ENCODE measurements at regions not wholly inside any gene's neighbourhood (a gene's known extent, or its start where the extent isn't known, plus 50 kb on each side); places are given as distances from the start of the nearest gene placed in this dataset.

GRCh38 chr6:85390105-85390728 is 59.7 kb upstream of the NT5E start:
- Histone ChIP-seq H3K4me3 (ENCODE audit: low read length) (no peak overlapping the region), H3K9me3 (ENCODE audit: control insufficient read depth in 1 of 2, insufficient read depth in 1 of 2, low read length in 2 of 2) (no peaks in the 10 kb centered on the region), H3K27ac (ENCODE audit: low read depth in 1 of 2, low read length in 2 of 2) (no peak overlapping the region), H3K36me3 (ENCODE audit: insufficient read depth, low read length) (no peaks in the 10 kb centered on the region), H3K4me1 (ENCODE audit: insufficient read depth, low read length) (no peaks in the 10 kb centered on the region), H3K27me3 (ENCODE audit: control insufficient read depth in 1 of 2, insufficient read depth in 2 of 2, low read length in 2 of 2) (no peaks in the 10 kb centered on the region)
- DNase-seq (no peak), ATAC-seq (ENCODE audit: poor library complexity) (no peak)
- no peak overlapping the region for H3K27ac Mint-ChIP-seq
- intact Hi-C loops (cut with DNase I, micrococcal nuclease) = no loop called here
- H3K4me1 Mint-ChIP-seq (ENCODE audit: low read depth) = no peaks in the 10 kb centered on the region
- CTCF ChIA-PET = no interaction called here
- TF ChIP-seq CTCF (IDR thresholded peaks at IDR 0.05) = no peak
- no peaks in the 10 kb centered on the region for H3K36me3 Mint-ChIP-seq (ENCODE audit: low read depth)
- no peak overlapping the region for H3K4me3 Mint-ChIP-seq
- POLR2A ChIA-PET = no interaction called here
- no peaks in the 10 kb centered on the region for H3K9me3 Mint-ChIP-seq
- peaks cover 5% of the 10 kb centered on the region for H3K27me3 Mint-ChIP-seq

- Histone ChIP-seq H3K27ac (ENCODE audit: low read depth in 1 of 2, low read length in 2 of 2) (no peak overlapping the region), H3K27me3 (ENCODE audit: control insufficient read depth in 1 of 2, insufficient read depth in 2 of 2, low read length in 2 of 2) (no peaks in the 10 kb centered on the region), H3K9me3 (ENCODE audit: control insufficient read depth in 1 of 2, insufficient read depth in 1 of 2, low read length in 2 of 2) (no peaks in the 10 kb centered on the region), H3K4me1 (ENCODE audit: insufficient read depth, low read length) (no peaks in the 10 kb centered on the region), H3K36me3 (ENCODE audit: insufficient read depth, low read length) (no peaks in the 10 kb centered on the region), H3K4me3 (ENCODE audit: low read length) (no peak overlapping the region)
- Mint-ChIP-seq H3K4me1 (ENCODE audit: low read depth) (no peaks in the 10 kb centered on the region), H3K36me3 (ENCODE audit: low read depth) (no peaks in the 10 kb centered on the region), H3K9me3 (no peaks in the 10 kb centered on the region), H3K4me3 (no peak overlapping the region), H3K27ac (no peak overlapping the region), H3K27me3 (peaks cover 5% of the 10 kb centered on the region)
- intact Hi-C loops (cut with DNase I, micrococcal nuclease) = no loop called here
- TF ChIP-seq CTCF (IDR thresholded peaks at IDR 0.05) = no peak
- ChIA-PET CTCF (interaction anchor here (0.8 kb wide), 1 partner anchor 12 kb away, joined by 3 read pairs; no protein-coding TSS in a partner anchor), POLR2A (no interaction called here)
- ATAC-seq (ENCODE audit: poor library complexity) (no peak), DNase-seq (no peak)
These were observed 60.6 kb upstream of the NT5E start for GRCh38 chr6:85389151-85389797.

GRCh38 chr6:85388531-85388930 is 61.4 kb upstream of the NT5E start:
- Histone ChIP-seq H3K4me3 (ENCODE audit: low read length) (no peak overlapping the region), H3K27me3 (ENCODE audit: control insufficient read depth in 1 of 2, insufficient read depth in 2 of 2, low read length in 2 of 2) (no peaks in the 10 kb centered on the region), H3K4me1 (ENCODE audit: insufficient read depth, low read length) (no peaks in the 10 kb centered on the region), H3K36me3 (ENCODE audit: insufficient read depth, low read length) (no peaks in the 10 kb centered on the region), H3K9me3 (ENCODE audit: control insufficient read depth in 1 of 2, insufficient read depth in 1 of 2, low read length in 2 of 2) (no peaks in the 10 kb centered on the region), H3K27ac (ENCODE audit: low read depth in 1 of 2, low read length in 2 of 2) (no peak overlapping the region)
- no peak for ATAC-seq (ENCODE audit: poor library complexity)
- CTCF ChIA-PET = interaction anchor here (0.8 kb wide), 1 partner anchor 12 kb away, joined by 3 read pairs; no protein-coding TSS in a partner anchor
- Mint-ChIP-seq H3K27ac (no peak overlapping the region), H3K27me3 (peaks cover 5% of the 10 kb centered on the region), H3K36me3 (ENCODE audit: low read depth) (no peaks in the 10 kb centered on the region), H3K9me3 (no peaks in the 10 kb centered on the region), H3K4me3 (no peak overlapping the region), H3K4me1 (ENCODE audit: low read depth) (no peaks in the 10 kb centered on the region)
- POLR2A ChIA-PET = no interaction called here
- DNase-seq = no peak
- intact Hi-C loops (cut with DNase I, micrococcal nuclease) = no loop called here
- no peak for TF ChIP-seq CTCF (IDR thresholded peaks at IDR 0.05)

Data from CD4-positive, alpha-beta T cell (primary cell).